SK-N-SH treated with all-trans-retinoic acid at 6 μM for 48 hours (cell line): ENCODE measurements at regions not wholly inside any gene's neighbourhood (a gene's known extent, or its start where the extent isn't known, plus 50 kb on each side); places are given as distances from the start of the nearest gene placed in this dataset.

Experiments used
- BACH2 ChIP-seq: fragments of 250-450 bp; sonication (Bioruptor Pico); IDR thresholded peaks from 2 replicates; pipeline ENCODE4 v1.9.0; 2021; ENCODE audit warnings: mild to moderate bottlenecking, borderline replicate concordance
- PPARA ChIP-seq: fragments of 250-450 bp; sonication (Bioruptor Pico); IDR thresholded peaks from 2 replicates; pipeline ENCODE4 v1.5.0; 2020; ENCODE audit warnings: mild to moderate bottlenecking, borderline replicate concordance
- RARB ChIP-seq: fragments of 250-450 bp; sonication (Bioruptor Pico); IDR thresholded peaks from 2 replicates; pipeline ENCODE4 v1.8.0; 2021; ENCODE audit warnings: mild to moderate bottlenecking, moderate library complexity
- ZFP3 ChIP-seq: fragments of 250-450 bp; sonication (Bioruptor Pico); IDR thresholded peaks from 2 replicates; pipeline ENCODE4 v1.5.0; 2020; ENCODE audit warnings: mild to moderate bottlenecking, moderate library complexity
- TF ChIP-seq, protein P1 (sequence below): fragments of 250-450 bp; sonication (Bioruptor Pico); IDR thresholded peaks from 2 replicates; pipeline ENCODE4 v1.5.1; 2020; ENCODE audit warnings: low read depth, mild to moderate bottlenecking, moderate library complexity

DNA sequence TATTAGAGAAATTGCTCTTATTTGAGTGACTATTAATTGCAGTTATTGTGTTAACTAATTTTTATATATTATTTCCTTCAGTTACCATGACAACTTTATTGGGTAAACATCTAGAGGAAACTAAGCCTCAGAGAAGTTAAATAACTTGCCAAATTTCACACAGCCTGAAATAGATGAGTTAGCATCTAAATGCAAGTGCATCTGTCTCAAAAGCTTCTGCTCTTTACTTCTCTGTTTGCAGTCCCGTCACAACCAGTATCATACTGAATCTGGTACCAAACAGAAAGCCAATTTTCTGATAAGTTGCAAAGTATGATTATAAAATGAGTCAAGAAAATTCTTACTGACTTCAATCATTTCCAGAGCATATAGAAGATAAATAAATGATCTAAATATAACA lies 1544.9 kb upstream of the PCDH7 start:
- TF ChIP-seq PPARA (CRISPR knock-in tag): no peak
- TF ChIP-seq BACH2 (CRISPR knock-in tag): no peak
- TF ChIP-seq, protein P1, sequence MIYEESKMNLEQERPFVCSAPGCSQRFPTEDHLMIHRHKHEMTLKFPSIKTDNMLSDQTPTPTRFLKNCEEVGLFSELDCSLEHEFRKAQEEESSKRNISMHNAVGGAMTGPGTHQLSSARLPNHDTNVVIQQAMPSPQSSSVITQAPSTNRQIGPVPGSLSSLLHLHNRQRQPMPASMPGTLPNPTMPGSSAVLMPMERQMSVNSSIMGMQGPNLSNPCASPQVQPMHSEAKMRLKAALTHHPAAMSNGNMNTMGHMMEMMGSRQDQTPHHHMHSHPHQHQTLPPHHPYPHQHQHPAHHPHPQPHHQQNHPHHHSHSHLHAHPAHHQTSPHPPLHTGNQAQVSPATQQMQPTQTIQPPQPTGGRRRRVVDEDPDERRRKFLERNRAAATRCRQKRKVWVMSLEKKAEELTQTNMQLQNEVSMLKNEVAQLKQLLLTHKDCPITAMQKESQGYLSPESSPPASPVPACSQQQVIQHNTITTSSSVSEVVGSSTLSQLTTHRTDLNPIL: no peak
- TF ChIP-seq RARB (CRISPR knock-in tag): no peak
- TF ChIP-seq ZFP3 (CRISPR knock-in tag): no peak
